Upper lobe of left lung (tissue), 6 donors: ENCODE measurements at regions not wholly inside any gene's neighbourhood (a gene's known extent, or its start where the extent isn't known, plus 50 kb on each side); places are given as distances from the start of the nearest gene placed in this dataset.

Source experiments
- ATAC-seq, 2 donors: fragments of 200-7000 bp; cut with Tn5 transposase; one replicate each; pipeline ENCODE4 v1.9.1; 2022; ENCODE audit warnings: mild to moderate bottlenecking in 2 of 2, moderate library complexity in 2 of 2; ENCODE audit not compliant: low FRiP score in 2 of 2
- DNase-seq, 2 donors: peaks; one replicate each; pipeline ENCODE4 v3.0.0-alpha.2; 2019 to 2020
- H3K27ac ChIP-seq, 4 donors: fragments of 200-600 bp; sonication (generic); one replicate each; pipeline ENCODE4 v1.5.1; 2016 to 2019
- H3K27me3 ChIP-seq, 4 donors: fragments of 200-600 bp; sonication (generic); one replicate each; pipeline ENCODE4 v1.5.1; 2017 to 2019
- H3K36me3 ChIP-seq, 4 donors: fragments of 200-600 bp; sonication (generic); one replicate each; pipeline ENCODE4 v1.5.1; 2016 to 2019
- H3K4me1 ChIP-seq, 4 donors: fragments of 200-600 bp; sonication (generic); one replicate each; pipeline ENCODE4 v1.5.1; 2018 to 2019
- H3K4me3 ChIP-seq, 4 donors: fragments of 200-600 bp; sonication (generic); one replicate each; pipeline ENCODE4 v1.5.1; 2017 to 2019; ENCODE audit warnings: mild to moderate bottlenecking in 2 of 4, moderate library complexity in 1 of 4
- H3K9me3 ChIP-seq, 4 donors: fragments of 200-600 bp; sonication (generic); one replicate each; pipeline ENCODE4 v1.5.1; 2018 to 2019
- EP300 ChIP-seq, 4 donors: sonication (generic); formaldehyde crosslinking; IDR thresholded peaks; one replicate each; pipeline ENCODE4 v1.5.1; 2017; ENCODE audit warnings: antibody characterized with exemption in 4 of 4, control low read depth in 2 of 4
- POLR2A ChIP-seq, 4 donors: fragments of 450-650 bp; IDR thresholded peaks; one replicate each; pipeline ENCODE4 v1.5.1; 2016 to 2017; ENCODE audit warnings: antibody characterized with exemption in 4 of 4, mild to moderate bottlenecking in 2 of 4
- POLR2AphosphoS5 ChIP-seq, 2 donors: sonication (generic); formaldehyde crosslinking; IDR thresholded peaks; one replicate each; pipeline ENCODE4 v1.5.1; 2017; ENCODE audit warnings: antibody characterized with exemption in 2 of 2
- WGBS, 2 donors: methylation state at CpG; one replicate each; pipeline ENCODE4 v1.1.5; 2017 to 2018; 5-methylcytosine and 5-hydroxymethylcytosine counted together
- TF ChIP-seq, protein P1 (sequence below), 6 experiments: fragments of 450-650 bp in 4 of 6; fragments of 200-600 bp in 2 of 6; sonication (generic) in 2 of 6; IDR thresholded peaks; one replicate each; pipeline ENCODE4 v1.5.1; 2016 to 2019; ENCODE audit warnings: antibody characterized with exemption in 6 of 6
- donor health status: DM: no; HTN: no; CAD: no; lungs with moderate emphysema.
- donor health status: DM: no; HTN: yes; CAD: no; lungs with severe emphysema.

DNA sequence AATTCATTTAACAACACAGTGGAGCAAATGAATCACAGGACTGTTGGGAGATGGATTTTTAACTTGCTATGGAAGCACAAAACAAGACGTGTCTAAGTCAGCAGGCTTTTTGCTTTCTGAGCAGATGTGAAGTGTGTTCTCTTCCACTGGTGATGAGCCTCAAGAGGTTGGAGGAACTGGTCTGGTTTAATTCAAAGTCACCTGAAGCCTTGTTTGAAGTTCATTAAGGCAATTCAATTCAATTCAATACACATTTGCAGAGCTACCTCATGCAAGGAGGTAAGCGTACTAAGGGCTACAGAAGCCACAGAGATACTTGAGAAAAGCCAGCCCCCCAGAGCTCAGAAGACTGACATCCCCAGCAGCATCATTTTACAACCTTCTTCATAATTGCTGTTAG, 68.4 kb upstream of the PALS2 start:
- no peak for TF ChIP-seq POLR2A (IDR thresholded peaks at IDR 0.05)
- no peak for TF ChIP-seq EP300 (IDR thresholded peaks at IDR 0.05)
- TF ChIP-seq POLR2AphosphoS5 (IDR thresholded peaks at IDR 0.05): no peak
- TF ChIP-seq, protein P1, sequence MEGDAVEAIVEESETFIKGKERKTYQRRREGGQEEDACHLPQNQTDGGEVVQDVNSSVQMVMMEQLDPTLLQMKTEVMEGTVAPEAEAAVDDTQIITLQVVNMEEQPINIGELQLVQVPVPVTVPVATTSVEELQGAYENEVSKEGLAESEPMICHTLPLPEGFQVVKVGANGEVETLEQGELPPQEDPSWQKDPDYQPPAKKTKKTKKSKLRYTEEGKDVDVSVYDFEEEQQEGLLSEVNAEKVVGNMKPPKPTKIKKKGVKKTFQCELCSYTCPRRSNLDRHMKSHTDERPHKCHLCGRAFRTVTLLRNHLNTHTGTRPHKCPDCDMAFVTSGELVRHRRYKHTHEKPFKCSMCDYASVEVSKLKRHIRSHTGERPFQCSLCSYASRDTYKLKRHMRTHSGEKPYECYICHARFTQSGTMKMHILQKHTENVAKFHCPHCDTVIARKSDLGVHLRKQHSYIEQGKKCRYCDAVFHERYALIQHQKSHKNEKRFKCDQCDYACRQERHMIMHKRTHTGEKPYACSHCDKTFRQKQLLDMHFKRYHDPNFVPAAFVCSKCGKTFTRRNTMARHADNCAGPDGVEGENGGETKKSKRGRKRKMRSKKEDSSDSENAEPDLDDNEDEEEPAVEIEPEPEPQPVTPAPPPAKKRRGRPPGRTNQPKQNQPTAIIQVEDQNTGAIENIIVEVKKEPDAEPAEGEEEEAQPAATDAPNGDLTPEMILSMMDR (IDR thresholded peaks at IDR 0.05): no peak
- Histone ChIP-seq H3K36me3 (no peaks in the 10 kb centered on the region), H3K27me3 (no peaks in the 10 kb centered on the region), H3K4me3 (no peak overlapping the region), H3K9me3 (no peaks in the 10 kb centered on the region), H3K27ac (no peak overlapping the region), H3K4me1 (no peaks in the 10 kb centered on the region)
- 80 to 82% methylated on average over 2 of the region's 2 CpGs for WGBS, 2 donors
- no peak for ATAC-seq
- DNase-seq: no peak

- DNase-seq (no peak), ATAC-seq (no peak)
- WGBS, 2 donors: 72 to 97% methylated on average over 1 of the region's 1 CpG
- H3K4me3 ChIP-seq: no peak overlapping the region
- H3K36me3 ChIP-seq: no peaks in the 10 kb centered on the region
- no peaks in the 10 kb centered on the region for H3K27me3 ChIP-seq
- H3K9me3 ChIP-seq: no peaks in the 10 kb centered on the region
- no peak overlapping the region for H3K27ac ChIP-seq
- no peaks in the 10 kb centered on the region for H3K4me1 ChIP-seq
- TF ChIP-seq EP300 (IDR thresholded peaks at IDR 0.05): no peak
- TF ChIP-seq, protein P1 (IDR thresholded peaks at IDR 0.05): no peak
- TF ChIP-seq POLR2AphosphoS5 (IDR thresholded peaks at IDR 0.05): no peak
- no peak for TF ChIP-seq POLR2A (IDR thresholded peaks at IDR 0.05)
Observed at GRCh38 chr7:24505968-24506367, 67.3 kb upstream of the PALS2 start.

- WGBS, 2 donors: 68 to 73% methylated on average over 4 of the region's 4 CpGs
- H3K27me3 ChIP-seq: no peaks in the 10 kb centered on the region
- H3K4me3 ChIP-seq: no peak overlapping the region
- H3K27ac ChIP-seq: no peak overlapping the region
- no peaks in the 10 kb centered on the region for H3K9me3 ChIP-seq
- H3K36me3 ChIP-seq: no peaks in the 10 kb centered on the region
- TF ChIP-seq EP300 (IDR thresholded peaks at IDR 0.05): no peak
- TF ChIP-seq POLR2A (IDR thresholded peaks at IDR 0.05): no peak
- TF ChIP-seq, protein P1 (IDR thresholded peaks at IDR 0.05): no peak
- no peaks in the 10 kb centered on the region for H3K4me1 ChIP-seq
- no peak for ATAC-seq
- DNase-seq: no peak
Observed at GRCh38 chr7:24508316-24508715, 64.9 kb upstream of the PALS2 start.

- H3K27me3 ChIP-seq: no peaks in the 10 kb centered on the region
- DNase-seq: no peak
- WGBS, 2 donors: 43 to 55% methylated on average over 2 of the region's 2 CpGs
- no peak for ATAC-seq
- no peak overlapping the region for H3K27ac ChIP-seq
- H3K4me3 ChIP-seq: no peak overlapping the region
- no peaks in the 10 kb centered on the region for H3K4me1 ChIP-seq
- H3K9me3 ChIP-seq: no peaks in the 10 kb centered on the region
- H3K36me3 ChIP-seq: no peaks in the 10 kb centered on the region
- no peak for TF ChIP-seq POLR2A (IDR thresholded peaks at IDR 0.05)
- no peak for TF ChIP-seq EP300 (IDR thresholded peaks at IDR 0.05)
- no peak for TF ChIP-seq POLR2AphosphoS5 (IDR thresholded peaks at IDR 0.05)
- TF ChIP-seq, protein P1 (IDR thresholded peaks at IDR 0.05): no peak
Observed at GRCh38 chr7:24510759-24511158, 62.5 kb upstream of the PALS2 start.

DNA sequence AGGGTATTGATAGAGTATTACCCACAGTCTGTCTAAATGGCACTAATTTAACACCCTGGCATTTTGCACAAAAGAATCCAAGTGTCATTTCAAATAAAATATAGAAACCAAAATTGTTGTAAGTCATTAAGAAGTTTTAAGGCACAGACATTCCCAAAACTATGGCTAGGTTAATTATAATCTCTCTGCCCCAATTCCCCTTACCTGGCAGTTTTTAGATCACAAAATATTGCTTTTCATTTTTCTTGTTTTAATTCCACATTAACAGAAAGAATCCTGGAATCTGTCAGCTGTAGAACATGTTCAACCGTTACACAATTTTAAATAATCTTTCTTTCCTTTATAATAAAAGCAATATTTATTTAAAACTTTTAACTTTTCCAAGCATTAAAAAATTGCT, 56.1 kb upstream of the PALS2 start:
- H3K27ac ChIP-seq: no peak overlapping the region
- no peaks in the 10 kb centered on the region for H3K9me3 ChIP-seq
- no peak for ATAC-seq
- WGBS, 2 donors: 86 to 92% methylated on average over 1 of the region's 1 CpG
- TF ChIP-seq POLR2AphosphoS5 (IDR thresholded peaks at IDR 0.05) (no peak), POLR2A (IDR thresholded peaks at IDR 0.05) (no peak), EP300 (IDR thresholded peaks at IDR 0.05) (no peak)
- TF ChIP-seq, protein P1 (IDR thresholded peaks at IDR 0.05): no peak
- no peak for DNase-seq
- H3K4me1 ChIP-seq: no peaks in the 10 kb centered on the region
- H3K4me3 ChIP-seq: no peak overlapping the region
- H3K27me3 ChIP-seq: no peaks in the 10 kb centered on the region
- H3K36me3 ChIP-seq: no peaks in the 10 kb centered on the region
